Anterior cingulate cortex (tissue), 58 donors: ENCODE measurements at regions not wholly inside any gene's neighbourhood (a gene's known extent, or its start where the extent isn't known, plus 50 kb on each side); places are given as distances from the start of the nearest gene placed in this dataset.
"Not testable (repeated sequence)": the region's sequence is repeated elsewhere in the genome, so short reads cannot be mapped to it uniquely, and the experiment has no call there.

Source experiments
- DNase-seq, 58 donors: peaks; one replicate each; lab custom pipeline; 2025; lab: John Stamatoyannopoulos, UW

DNA sequence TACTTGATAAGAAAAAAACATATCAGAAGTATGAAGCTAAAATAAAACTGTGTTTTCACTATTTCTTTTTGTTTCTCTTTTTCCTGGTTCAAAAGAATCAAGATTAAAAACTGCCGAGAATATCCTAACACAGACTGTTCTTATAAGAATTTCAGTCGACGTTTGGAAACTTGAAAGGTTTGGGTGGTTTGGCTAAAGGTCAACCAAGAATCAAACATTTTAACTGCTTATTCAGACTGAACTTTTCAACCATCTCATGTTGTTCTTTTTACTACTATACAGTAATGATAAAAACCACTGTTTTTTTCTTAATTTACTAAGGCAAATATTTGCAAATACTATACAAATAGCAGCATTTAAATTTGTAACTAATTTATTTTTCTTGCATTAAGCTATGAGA, 308.5 kb upstream of the TFPI start:
- DNase-seq: no peak

GRCh38 chr2:187865025-187865424, 310.8 kb upstream of the TFPI start:
- DNase-seq: no peak

- DNase-seq: no peak
These were observed 312.9 kb upstream of the TFPI start for GRCh38 chr2:187867165-187867564.

DNA sequence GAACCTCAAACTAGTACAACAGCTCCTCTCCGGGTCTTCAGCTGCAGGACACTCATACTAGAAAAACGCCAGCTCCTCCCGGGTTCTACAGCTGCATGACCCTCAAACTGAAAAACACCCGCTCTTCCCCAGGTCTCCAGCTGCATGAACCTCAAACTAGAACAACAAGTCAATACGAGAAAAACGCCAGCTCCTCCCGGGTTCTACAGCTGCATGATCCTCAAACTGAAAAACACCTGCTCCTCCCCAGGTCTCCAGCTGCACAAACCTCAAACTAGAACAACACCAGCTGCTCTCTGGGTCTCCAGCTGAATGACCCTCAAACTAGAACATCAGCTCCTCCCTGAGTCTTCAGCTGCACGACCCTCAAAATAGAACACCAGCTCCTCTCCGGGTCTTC, 315.0 kb upstream of the TFPI start:
- DNase-seq: no peak

GRCh38 chr2:187871506-187871905, 317.3 kb upstream of the TFPI start:
- no peak for DNase-seq

DNA sequence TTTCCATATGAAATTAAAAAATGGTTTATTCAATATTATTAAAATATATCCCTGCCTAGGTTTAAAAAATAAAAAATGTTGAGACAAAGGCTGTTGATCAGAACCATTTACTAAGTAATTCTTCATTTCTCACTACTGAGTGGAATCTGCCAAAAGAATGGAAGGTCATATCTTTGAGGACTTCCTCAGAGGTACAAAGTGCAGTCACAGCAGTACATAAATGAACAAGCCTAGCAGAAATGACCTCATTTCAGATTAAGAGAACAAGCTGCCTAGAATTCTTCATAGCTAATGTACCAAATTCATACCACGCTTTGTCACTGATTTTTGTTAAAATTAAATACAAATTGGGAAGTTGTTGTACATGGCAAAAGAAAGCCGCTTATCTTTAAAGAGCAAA, 318.9 kb upstream of the TFPI start:
- DNase-seq: no peak

DNA sequence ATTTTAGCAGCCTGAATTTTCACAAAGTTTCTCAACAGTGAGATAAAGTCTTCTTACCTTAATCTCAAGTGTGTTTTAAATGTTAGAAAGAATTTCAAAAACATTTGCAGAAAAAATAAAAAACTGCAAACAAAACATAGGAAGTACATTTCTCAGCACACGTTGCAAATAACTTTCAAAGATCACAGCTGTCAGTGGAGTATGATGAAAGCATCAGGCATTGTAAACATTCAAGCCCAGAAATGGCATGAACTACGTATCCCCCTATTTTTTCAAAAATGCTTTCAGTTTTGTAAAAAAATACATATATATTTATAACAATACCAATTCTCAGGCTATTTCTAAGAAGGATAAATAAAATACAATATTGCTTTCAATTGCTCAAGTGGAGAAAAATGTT, 320.6 kb upstream of the TFPI start:
- DNase-seq: no peak

GRCh38 chr2:187875261-187876141, 321.3 kb upstream of the TFPI start:
- no peak for DNase-seq

- no peak for DNase-seq
These were observed 322.3 kb upstream of the TFPI start for GRCh38 chr2:187876554-187876953.

DNA sequence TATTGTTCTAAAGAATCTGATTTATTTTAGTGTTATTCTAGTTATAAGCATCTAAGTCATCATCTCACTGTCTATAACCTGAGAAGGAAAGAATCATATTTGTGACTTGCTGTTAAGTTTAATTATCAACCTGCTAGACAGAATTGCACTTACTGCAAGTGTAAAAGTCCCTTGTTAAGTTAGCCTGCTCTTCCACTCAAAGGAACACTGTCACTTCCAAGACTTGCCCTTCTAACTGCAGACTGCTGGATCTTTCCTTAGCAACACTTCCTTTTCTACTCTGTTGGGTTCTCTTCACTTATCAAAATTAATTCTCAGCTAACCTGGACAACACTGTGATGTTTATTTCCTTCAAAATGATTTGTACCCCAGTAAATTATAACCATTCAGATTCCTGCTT, 323.2 kb upstream of the TFPI start:
- DNase-seq: no peak

- DNase-seq: no peak
These were observed 323.9 kb upstream of the TFPI start for GRCh38 chr2:187878112-187878511.

DNA sequence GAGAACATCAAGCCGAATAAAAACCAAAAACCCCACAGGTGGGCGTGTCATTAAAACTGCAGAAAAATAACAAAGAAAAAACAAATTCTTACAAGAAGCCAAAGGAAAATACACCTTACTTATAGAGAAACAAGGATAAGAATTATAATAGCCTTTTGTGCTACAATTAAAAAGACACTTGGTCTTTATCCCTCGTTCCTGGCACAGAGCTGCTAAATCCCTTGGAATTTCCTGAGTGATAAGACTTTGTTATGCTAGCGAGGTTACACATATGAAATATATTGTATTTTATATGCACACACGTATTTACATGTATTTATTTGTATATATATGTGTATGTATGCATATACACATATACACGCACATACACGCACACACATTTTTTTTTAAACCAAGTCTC, 325.3 kb upstream of the TFPI start:
- no peak for DNase-seq

DNA sequence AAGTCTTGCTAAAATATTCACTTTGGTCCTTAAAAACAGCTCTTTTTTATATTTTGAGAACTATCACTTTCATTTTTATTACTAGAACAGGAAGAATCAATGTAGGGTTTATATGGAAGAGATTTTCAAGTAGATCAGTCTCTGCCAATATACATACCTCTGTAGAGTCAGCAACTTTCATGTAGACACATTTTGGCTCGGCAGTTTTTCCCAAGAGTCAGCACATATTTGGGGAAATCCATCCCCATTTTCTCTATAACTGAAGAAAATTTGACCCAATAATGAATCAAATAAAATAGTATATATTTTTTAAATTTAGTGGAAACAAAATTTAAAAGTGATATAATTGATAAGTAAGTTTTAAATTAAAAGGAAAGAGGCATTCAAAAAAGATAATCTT, 329.8 kb upstream of the TFPI start:
- DNase-seq: no peak

DNA sequence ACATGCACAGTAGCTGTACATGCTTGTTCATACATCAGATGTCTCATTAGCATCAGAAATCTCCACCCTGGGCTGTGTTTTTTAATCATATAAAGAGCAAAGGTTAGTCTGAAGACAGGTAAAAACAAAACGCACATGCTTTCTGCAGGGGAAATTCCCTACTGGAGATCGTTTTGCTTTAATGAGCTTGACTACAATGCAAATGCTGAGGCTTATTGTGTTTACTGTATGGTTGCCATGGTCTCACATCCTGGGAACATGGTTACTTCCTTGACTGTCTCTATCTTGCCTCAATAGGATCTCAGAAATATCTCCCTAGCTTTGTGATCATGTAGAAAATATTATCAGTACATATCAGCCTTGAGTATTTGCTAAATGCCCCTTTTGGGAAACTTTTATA, 336.5 kb upstream of the TFPI start:
- no peak for DNase-seq

DNA sequence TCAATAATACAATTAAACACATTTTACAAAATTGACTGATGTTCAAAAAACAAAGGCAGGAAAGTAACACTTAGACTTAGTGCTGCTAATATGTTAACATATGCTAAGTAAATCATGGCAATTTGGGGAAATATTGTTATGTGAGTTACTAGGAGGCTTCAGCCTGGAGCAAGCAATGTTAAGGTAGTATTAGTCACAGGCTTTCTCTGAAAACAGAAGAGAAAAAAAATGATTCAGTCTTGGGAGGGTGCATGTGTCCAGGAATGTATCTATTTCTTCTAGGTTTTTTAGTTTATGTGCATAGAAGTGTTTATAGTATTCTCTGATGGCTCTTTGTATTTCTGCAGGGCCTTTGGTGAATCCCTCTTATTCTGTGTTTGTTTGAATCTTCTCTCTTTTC, 345.8 kb upstream of the TFPI start:
- no peak for DNase-seq

DNA sequence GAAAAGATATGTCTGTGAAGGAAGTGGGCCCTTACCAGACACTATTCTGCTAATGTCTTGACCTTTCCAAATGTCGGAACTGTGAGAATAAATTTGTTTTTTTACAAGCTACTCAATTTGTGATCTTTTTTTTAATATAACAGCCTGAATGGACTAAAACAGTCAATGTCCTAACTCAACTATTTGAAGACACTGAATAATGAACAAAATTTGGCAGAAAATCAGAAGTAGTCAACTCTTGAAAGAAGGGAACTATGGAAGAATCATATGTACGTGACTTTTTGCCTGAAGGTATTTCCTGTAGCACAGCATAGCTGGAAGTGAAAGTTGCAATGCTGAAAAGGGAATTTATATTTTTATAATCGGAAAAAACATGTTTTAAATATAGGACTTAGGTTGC, 351.8 kb upstream of the TFPI start:
- no peak for DNase-seq

DNA sequence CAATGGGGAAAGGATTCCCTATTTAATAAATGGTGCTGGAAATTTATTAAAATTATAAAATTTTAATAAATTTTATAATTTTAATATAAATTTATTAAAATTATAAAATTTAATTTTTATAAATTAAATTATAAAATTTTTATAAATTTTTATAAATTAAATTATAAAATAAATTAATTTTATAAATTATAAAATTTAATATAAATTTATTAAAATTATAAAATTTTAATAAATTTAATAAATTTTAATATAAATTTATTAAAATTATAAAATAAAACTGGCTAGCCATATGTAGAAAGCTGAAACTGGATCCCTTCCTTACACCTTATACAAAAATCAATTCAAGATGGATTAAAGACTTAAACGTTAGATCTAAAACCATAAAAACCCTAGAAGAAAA, 356.7 kb upstream of the TFPI start:
- DNase-seq: not testable (repeated sequence)

GRCh38 chr2:187912950-187913349, 358.7 kb upstream of the TFPI start:
- no peak for DNase-seq

DNA sequence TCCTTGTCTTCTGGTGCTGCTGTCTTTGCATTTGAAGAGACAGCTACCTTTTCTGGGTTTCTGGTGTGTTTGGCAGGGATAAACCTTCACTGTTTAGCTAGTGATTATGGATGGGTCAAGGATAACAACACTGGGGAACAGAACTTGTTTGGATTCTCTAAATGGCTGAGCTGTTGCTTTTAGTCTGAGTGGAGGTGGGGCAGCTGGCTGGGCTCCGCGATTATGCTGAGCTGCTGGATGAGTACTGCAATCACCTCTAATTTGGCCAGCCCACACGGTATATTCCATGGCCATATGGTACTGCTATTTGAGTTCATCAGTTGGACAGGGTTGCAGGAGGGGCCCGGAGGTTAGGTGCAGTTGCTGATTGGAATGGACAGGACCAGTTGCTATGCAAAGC, 361.6 kb upstream of the TFPI start:
- no peak for DNase-seq

GRCh38 chr2:187916799-187917198, 362.6 kb upstream of the TFPI start:
- no peak for DNase-seq

DNA sequence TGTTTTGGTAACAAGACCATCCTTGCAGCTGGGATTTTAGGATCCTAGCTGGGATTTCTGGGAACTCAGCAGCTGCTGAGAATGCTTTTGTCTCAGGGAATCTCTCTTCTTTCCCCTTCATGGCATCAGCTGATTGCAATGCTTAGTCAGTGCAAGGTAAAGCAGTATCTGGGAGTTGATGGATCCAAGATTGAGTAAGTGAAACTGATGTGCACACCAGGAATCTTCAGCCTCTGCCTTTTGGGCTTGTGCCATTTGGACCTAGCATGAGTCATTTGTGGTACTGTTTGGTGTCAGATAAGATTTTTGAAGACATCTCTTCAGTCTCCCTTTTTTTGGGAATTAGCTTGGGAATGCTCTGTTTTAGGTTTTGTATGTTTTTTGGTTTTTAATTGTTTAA, 363.3 kb upstream of the TFPI start:
- no peak for DNase-seq

- DNase-seq: no peak
These were observed 365.0 kb upstream of the TFPI start for GRCh38 chr2:187918996-187919821.
